Psoas muscle (tissue), 7 donors: ENCODE measurements at regions not wholly inside any gene's neighbourhood (a gene's known extent, or its start where the extent isn't known, plus 50 kb on each side); places are given as distances from the start of the nearest gene placed in this dataset.

ENCODE experiments used
- ATAC-seq, 4 donors: fragments of 200-7000 bp; cut with Tn5 transposase; one replicate each; pipeline ENCODE4 v1.9.1; 2020; ENCODE audit warnings: moderate library complexity in 3 of 4, mild to moderate bottlenecking in 2 of 4
- DNase-seq, 2 donors: peaks; one replicate each; pipeline ENCODE4 v3.0.0-alpha.2; 2020
- H3K27ac ChIP-seq: fragments of 200-600 bp; one replicate; pipeline ENCODE4 v1.8.0; 2022
- H3K27me3 ChIP-seq, 3 donors: fragments of 200-600 bp in 1 of 3; one replicate each; pipeline versions ENCODE4 v1.6.1 to v1.8.0; 2013 to 2022; ENCODE audit warnings: low read length in 2 of 3, mild to moderate bottlenecking in 2 of 3, moderate library complexity in 1 of 3; ENCODE audit not compliant: insufficient read depth in 3 of 3
- H3K36me3 ChIP-seq, 2 donors: fragments of 200-600 bp in 1 of 2; one replicate each; pipeline versions ENCODE4 v1.6.1 to v1.8.0; 2013 to 2022; ENCODE audit warnings: low read depth in 1 of 2, mild to moderate bottlenecking in 1 of 2, moderate library complexity in 1 of 2; ENCODE audit not compliant: insufficient read depth in 1 of 2
- H3K4me1 ChIP-seq: fragments of 200-600 bp; one replicate; pipeline ENCODE4 v1.8.0; 2022
- H3K4me3 ChIP-seq: fragments of 200-600 bp; one replicate; pipeline ENCODE4 v1.8.0; 2022; ENCODE audit warnings: mild to moderate bottlenecking
- H3K9me3 ChIP-seq: fragments of 200-600 bp; one replicate; pipeline ENCODE4 v1.8.0; 2022
- CTCF ChIP-seq: fragments of 200-600 bp; IDR thresholded peaks from one replicate; pipeline ENCODE4 v1.8.0; 2022; ENCODE audit warnings: antibody characterized with exemption
- WGBS, 3 donors: extraction: QIAGEN DNeasy Blood & Tissue Kit; methylation state at CpG; one replicate each; pipeline versions ENCODE4 v1.1.6 to v1.1.7; 2013; 5-methylcytosine and 5-hydroxymethylcytosine counted together
- intact Hi-C, 2 donors: fragments of 100-400 bp; cut with DNase I; formaldehyde crosslinking; loops; one replicate each; pipeline versions ENCODE4 v1.11.0 to v1.14.2; 2022
- donor health status: healthy with polysubstance abuse.
- donor health status: DM: no; HTN: no; CAD: no; lungs with moderate emphysema.
- donor health status: Bipolar disorder and iron deficiency.
- donor health status: healthy.
- donor health status: DM: yes; HTN: yes; CAD: no.
- donor health status: DM: no; HTN: no; CAD: no.
- donor health status: DM: yes; HTN: yes; CAD: no.

DNA sequence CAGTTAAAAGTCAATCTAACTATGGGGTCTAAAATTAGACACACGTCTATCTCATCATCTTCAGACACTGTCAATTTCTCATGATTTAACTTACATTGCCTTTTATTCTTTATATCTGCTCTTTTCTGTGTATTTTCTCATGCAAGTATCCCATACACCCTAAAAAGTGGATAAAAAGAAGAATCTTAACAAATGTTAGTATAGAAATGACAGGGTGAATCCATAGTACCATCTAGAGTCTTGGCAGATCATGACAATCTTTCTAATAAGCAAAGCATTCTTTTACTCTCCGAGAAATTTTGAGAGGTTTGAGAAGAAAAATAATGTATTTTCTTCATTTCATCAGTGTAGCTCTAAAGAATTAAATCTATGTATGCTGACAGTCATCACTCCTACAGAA is 382.7 kb downstream of the C6orf118 start:
- ATAC-seq (no peak), DNase-seq (no peak)
- no peaks in the 10 kb centered on the region for H3K36me3 ChIP-seq
- no peaks in the 10 kb centered on the region for H3K9me3 ChIP-seq
- TF ChIP-seq CTCF = no peak
- peaks cover 6% of the 10 kb centered on the region for H3K4me1 ChIP-seq
- WGBS, 3 donors = 65 to 76% (median 75%) methylated on average over 2 of the region's 2 CpGs
- H3K27me3 ChIP-seq = no peaks in the 10 kb centered on the region
- intact Hi-C loops = loop anchor here (5.0 to 10.0 kb wide), 4 partner anchors 308 to 1742 kb away; no protein-coding TSS in a partner anchor
- no peak overlapping the region for H3K27ac ChIP-seq
- no peak overlapping the region for H3K4me3 ChIP-seq

GRCh38 chr6:164925681-164926530 is 383.5 kb downstream of the C6orf118 start:
- no peak for ATAC-seq
- H3K27me3 ChIP-seq = no peaks in the 10 kb centered on the region
- no peak for DNase-seq
- no peaks in the 10 kb centered on the region for H3K36me3 ChIP-seq
- intact Hi-C loops = loop anchor here (5.0 to 10.0 kb wide), 4 partner anchors 309 to 1741 kb away; no protein-coding TSS in a partner anchor
- 91 to 96% (median 92%) methylated on average over 5 of the region's 5 CpGs for WGBS, 3 donors
- H3K4me1 ChIP-seq = peaks cover 6% of the 10 kb centered on the region
- H3K4me3 ChIP-seq = no peak overlapping the region
- no peak overlapping the region for H3K27ac ChIP-seq
- no peak for TF ChIP-seq CTCF
- H3K9me3 ChIP-seq = no peaks in the 10 kb centered on the region

- 22 to 28% (median 24%) methylated on average over 10 of the region's 10 CpGs for WGBS, 3 donors
- Histone ChIP-seq H3K36me3 (no peaks in the 10 kb centered on the region), H3K9me3 (no peaks in the 10 kb centered on the region), H3K4me1 (peaks cover 6% of the 10 kb centered on the region), H3K27me3 (no peaks in the 10 kb centered on the region), H3K4me3 (no peak overlapping the region), H3K27ac (no peak overlapping the region)
- no peak for TF ChIP-seq CTCF
- ATAC-seq (no peak), DNase-seq (no peak)
- intact Hi-C loops = loop anchor here (5.0 to 10.0 kb wide), 4 partner anchors 310 to 1740 kb away; no protein-coding TSS in a partner anchor
Measured at GRCh38 chr6:164924674-164925073, 384.7 kb downstream of the C6orf118 start.

DNA sequence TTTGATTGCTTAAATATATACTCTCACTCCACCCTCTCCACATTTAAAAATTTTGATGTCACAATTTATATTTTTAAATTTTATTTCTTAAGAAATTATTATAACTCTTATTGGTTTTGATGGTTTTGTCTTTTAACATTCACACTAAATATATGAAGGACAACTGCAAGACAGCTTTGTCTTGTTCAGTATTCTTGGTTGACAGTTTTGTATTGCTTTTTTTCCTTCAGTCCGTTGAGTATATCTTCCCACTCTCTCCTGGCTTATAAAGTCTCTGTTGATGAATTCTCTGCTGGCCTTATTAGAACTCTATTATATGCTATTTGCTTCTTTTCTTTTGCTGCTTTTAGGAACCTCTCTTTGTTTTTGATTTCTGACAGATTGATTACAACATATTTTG is 392.2 kb downstream of the C6orf118 start:
- intact Hi-C loops = no loop called here

More for the DNA sequence above, 392.2 kb downstream of the C6orf118 start:
- Histone ChIP-seq H3K36me3 (no peaks in the 10 kb centered on the region), H3K9me3 (peaks cover 9% of the 10 kb centered on the region), H3K27me3 (no peaks in the 10 kb centered on the region), H3K4me1 (no peaks in the 10 kb centered on the region), H3K27ac (no peak overlapping the region), H3K4me3 (no peak overlapping the region)
- ATAC-seq (no peak), DNase-seq (no peak)
- no peak for TF ChIP-seq CTCF
- WGBS, 3 donors = 85 to 86% (median 85%) methylated on average over 1 of the region's 1 CpG
